Lower leg skin (tissue), 4 donors: ENCODE measurements at regions not wholly inside any gene's neighbourhood (a gene's known extent, or its start where the extent isn't known, plus 50 kb on each side); places are given as distances from the start of the nearest gene placed in this dataset.

ENCODE experiments used
- DNase-seq, 2 donors: peaks; one replicate each; pipeline ENCODE4 v3.0.0-alpha.2; 2019; ENCODE audit warnings: low spot score in 2 of 2
- H3K4me3 ChIP-seq: fragments of 200-600 bp; sonication (generic); 2 replicates; pipeline ENCODE4 v1.5.1; 2017; ENCODE audit warnings: mild to moderate bottlenecking, low read depth; ENCODE audit not compliant: poor library complexity, severe bottlenecking
- CTCF ChIP-seq, 3 donors: fragments of 450-650 bp; IDR thresholded peaks; one replicate each; pipeline ENCODE4 v1.5.1; 2016; ENCODE audit warnings: antibody characterized with exemption in 3 of 3, mild to moderate bottlenecking in 3 of 3, moderate library complexity in 2 of 3
- POLR2A ChIP-seq, 2 donors: fragments of 450-650 bp; IDR thresholded peaks; one replicate each; pipeline ENCODE4 v1.6.1; 2016 to 2017; ENCODE audit warnings: antibody characterized with exemption in 2 of 2, mild to moderate bottlenecking in 1 of 2, moderate library complexity in 1 of 2
- WGBS, 2 donors: methylation state at CpG; one replicate each; pipeline ENCODE4 v1.1.5; 2018; 5-methylcytosine and 5-hydroxymethylcytosine counted together
- intact Hi-C: fragments of 100-400 bp; cut with DNase I; formaldehyde crosslinking; loops from one replicate; pipeline ENCODE4 v1.15.0; 2023; ENCODE audit warnings: low total_unique reads

GRCh38 chr5:92599217-92599810 lies 981.7 kb downstream of the NR2F1-AS1 start:
- TF ChIP-seq CTCF (IDR thresholded peaks at IDR 0.05) (no peak), POLR2A (IDR thresholded peaks at IDR 0.05) (no peak)
- intact Hi-C loops: no loop called here
- WGBS, 2 donors: 63 to 74% methylated on average over 1 of the region's 1 CpG
- no peak overlapping the region for H3K4me3 ChIP-seq
- DNase-seq: no peak

- no peak overlapping the region for H3K4me3 ChIP-seq
- no peak for DNase-seq
- intact Hi-C loops: no loop called here
- TF ChIP-seq CTCF (IDR thresholded peaks at IDR 0.05): no peak
- TF ChIP-seq POLR2A (IDR thresholded peaks at IDR 0.05): no peak
Observed at GRCh38 chr5:92594031-92594430, 987.0 kb downstream of the NR2F1-AS1 start.

GRCh38 chr5:92588876-92589275 lies 992.1 kb downstream of the NR2F1-AS1 start:
- 29 to 56% methylated on average over 1 of the region's 1 CpG for WGBS, 2 donors
- no peak overlapping the region for H3K4me3 ChIP-seq
- no peak for TF ChIP-seq POLR2A (IDR thresholded peaks at IDR 0.05)
- no peak for TF ChIP-seq CTCF (IDR thresholded peaks at IDR 0.05)
- no peak for DNase-seq
- intact Hi-C loops: no loop called here

GRCh38 chr5:92581690-92582089 lies 999.3 kb downstream of the NR2F1-AS1 start:
- TF ChIP-seq CTCF (IDR thresholded peaks at IDR 0.05): no peak
- TF ChIP-seq POLR2A (IDR thresholded peaks at IDR 0.05): no peak
- DNase-seq: no peak
- intact Hi-C loops: no loop called here
- no peak overlapping the region for H3K4me3 ChIP-seq
- WGBS, 2 donors: 75 to 77% methylated on average over 3 of the region's 3 CpGs

GRCh38 chr5:92581249-92581648 lies 999.8 kb downstream of the NR2F1-AS1 start:
- no peak for DNase-seq
- TF ChIP-seq POLR2A (IDR thresholded peaks at IDR 0.05) (no peak), CTCF (IDR thresholded peaks at IDR 0.05) (no peak)
- H3K4me3 ChIP-seq: no peak overlapping the region
- intact Hi-C loops: no loop called here

- 48 to 55% methylated on average over 2 of the region's 2 CpGs for WGBS, 2 donors
- TF ChIP-seq POLR2A (IDR thresholded peaks at IDR 0.05) (no peak), CTCF (IDR thresholded peaks at IDR 0.05) (no peak)
- intact Hi-C loops: no loop called here
- no peak overlapping the region for H3K4me3 ChIP-seq
- no peak for DNase-seq
Observed at GRCh38 chr5:92580814-92581213, 1000.2 kb downstream of the NR2F1-AS1 start.
